BLaER1 treated with 17β-estradiol and CSF1 and Interleukin-3, amounts not matched to agents 10 nM and 100 nM (cell line): ENCODE measurements at regions not wholly inside any gene's neighbourhood (a gene's known extent, or its start where the extent isn't known, plus 50 kb on each side); places are given as distances from the start of the nearest gene placed in this dataset.
A peak's percentile ranks its signal among the peaks of the same experiment; 100 is the strongest.

Source experiments
- H3K27ac ChIP-seq, 11 experiments: shearing (Covaris generic); formaldehyde crosslinking; 2 replicates each; pipeline ENCODE4 v1.8.1; 2022
- H3K27me3 ChIP-seq, 11 experiments: shearing (Covaris generic); formaldehyde crosslinking; 2 replicates each; pipeline ENCODE4 v1.8.1; 2022
- H3K36me3 ChIP-seq, 11 experiments: shearing (Covaris generic); formaldehyde crosslinking; 2 replicates each; pipeline ENCODE4 v1.8.1; 2022
- H3K4me1 ChIP-seq, 10 experiments: shearing (Covaris generic); formaldehyde crosslinking; 2 replicates each; pipeline ENCODE4 v1.8.1; 2022
- H3K4me2 ChIP-seq, 11 experiments: shearing (Covaris generic); formaldehyde crosslinking; 2 replicates each; pipeline ENCODE4 v1.8.1; 2022
- H3K4me3 ChIP-seq, 10 experiments: shearing (Covaris generic); formaldehyde crosslinking; 2 replicates each; pipeline ENCODE4 v1.8.1; 2022
- H3K9ac ChIP-seq, 11 experiments: shearing (Covaris generic); formaldehyde crosslinking; 2 replicates each; pipeline ENCODE4 v1.8.1; 2022
- H3K9me3 ChIP-seq, 11 experiments: shearing (Covaris generic); formaldehyde crosslinking; replicated peaks in 1 of 11; 2 replicates each; pipeline ENCODE4 v1.8.1; 2022
- H4K20me1 ChIP-seq, 11 experiments: shearing (Covaris generic); formaldehyde crosslinking; 2 replicates each; pipeline ENCODE4 v1.8.1; 2022
- Cebpa-rat ChIP-seq, 11 experiments: shearing (Covaris generic); IDR thresholded peaks; 2 replicates each; pipeline ENCODE4 v1.8.1; 2022

DNA sequence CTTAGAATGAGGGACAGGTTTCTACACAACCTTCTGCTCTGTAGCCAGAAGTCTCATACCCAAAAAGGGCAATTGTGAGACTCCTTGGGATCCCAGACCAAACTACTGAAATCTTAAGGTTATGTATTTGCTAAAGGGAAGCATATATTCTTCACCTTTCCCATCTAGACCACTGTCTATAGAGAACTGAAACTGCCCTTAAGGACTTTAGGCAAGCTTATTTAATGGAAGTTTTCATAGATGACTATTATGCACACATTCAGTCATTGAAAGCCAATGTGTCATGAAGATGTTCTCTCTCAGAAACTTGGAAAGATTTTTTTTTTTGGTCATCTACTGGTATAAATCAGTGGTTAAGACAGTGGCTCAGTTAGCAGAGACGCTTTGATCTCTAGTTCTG lies 365.3 kb downstream of the MCTP2 start:
- no peaks in the 10 kb centered on the region; a peak in 1 of 20 replicates for H3K4me1 ChIP-seq
- no peak for TF ChIP-seq Cebpa-rat (IDR thresholded peaks at IDR 0.05)

DNA sequence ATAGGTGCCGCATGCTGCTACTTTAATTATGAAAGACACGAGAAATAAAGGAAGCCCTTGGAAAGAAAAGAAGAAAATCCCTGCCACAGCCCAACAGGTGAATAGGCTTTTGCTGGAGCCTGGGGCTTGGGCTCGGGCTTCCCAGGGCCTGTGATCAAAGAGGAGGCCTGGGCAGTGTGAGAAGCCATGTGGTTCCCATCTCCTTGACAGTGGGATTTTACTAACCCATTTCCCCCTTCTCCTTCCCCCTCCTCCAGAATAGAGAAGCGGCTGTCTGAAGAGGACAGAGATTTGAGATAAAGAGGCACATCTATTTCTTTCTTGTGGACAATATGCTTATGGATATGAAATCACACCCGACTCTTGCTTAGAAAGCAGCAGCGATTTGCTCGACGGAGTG lies 369.1 kb downstream of the MCTP2 start:
- TF ChIP-seq Cebpa-rat (IDR thresholded peaks at IDR 0.05), result no peak
- H3K9ac ChIP-seq, result no peak overlapping the region
- no peak overlapping the region for H3K4me3 ChIP-seq
- H3K4me1 ChIP-seq, result peaks cover 0 to 1% (median 0%) of the 10 kb centered on the region in 10 experiments; a peak in 2 of 20 replicates
- H3K27me3 ChIP-seq, result peaks cover 0 to 100% (median 5%) of the 10 kb centered on the region in 11 experiments; a peak in 13 of 22 replicates
- H3K4me2 ChIP-seq, result no peak overlapping the region
- no peak overlapping the region for H3K27ac ChIP-seq
- no peaks in the 10 kb centered on the region for H3K36me3 ChIP-seq
- no peaks in the 10 kb centered on the region for H3K9me3 ChIP-seq
- H4K20me1 ChIP-seq, result 0 out of 22 replicates have a peak, but pooled peaks cover 0 to 12% (median 0%) of the 10 kb centered on the region in 11 experiments

More for the DNA sequence above, 365.3 kb downstream of the MCTP2 start:
- Histone ChIP-seq H3K4me2 (no peak overlapping the region), H3K9ac (no peak overlapping the region), H3K36me3 (no peaks in the 10 kb centered on the region), H3K27me3 (peaks cover 0 to 100% (median 0%) of the 10 kb centered on the region in 11 experiments; a peak in 10 of 22 replicates), H3K4me3 (no peak overlapping the region), H3K9me3 (peaks cover 0 to 9% (median 0%) of the 10 kb centered on the region in 11 experiments; a peak in 4 of 22 replicates), H4K20me1 (peaks cover 0 to 12% (median 0%) of the 10 kb centered on the region in 11 experiments; a peak in 2 of 22 replicates), H3K27ac (no peak overlapping the region)

GRCh38 chr15:94602754-94603470 lies 371.6 kb downstream of the MCTP2 start:
- Histone ChIP-seq H3K36me3 (no peaks in the 10 kb centered on the region), H3K4me1 (peaks cover 15 to 26% (median 21%) of the 10 kb centered on the region in 10 experiments), H3K9ac (no peak overlapping the region), H3K27ac (no peak overlapping the region), H3K4me3 (no peak overlapping the region), H3K27me3 (peaks cover 0 to 100% (median 13%) of the 10 kb centered on the region in 11 experiments; a peak in 14 of 22 replicates), H3K4me2 (no peak overlapping the region), H4K20me1 (0 out of 22 replicates have a peak, but pooled peaks cover 0 to 12% (median 0%) of the 10 kb centered on the region in 11 experiments), H3K9me3 (no peaks in the 10 kb centered on the region)
- no peak for TF ChIP-seq Cebpa-rat (IDR thresholded peaks at IDR 0.05)

DNA sequence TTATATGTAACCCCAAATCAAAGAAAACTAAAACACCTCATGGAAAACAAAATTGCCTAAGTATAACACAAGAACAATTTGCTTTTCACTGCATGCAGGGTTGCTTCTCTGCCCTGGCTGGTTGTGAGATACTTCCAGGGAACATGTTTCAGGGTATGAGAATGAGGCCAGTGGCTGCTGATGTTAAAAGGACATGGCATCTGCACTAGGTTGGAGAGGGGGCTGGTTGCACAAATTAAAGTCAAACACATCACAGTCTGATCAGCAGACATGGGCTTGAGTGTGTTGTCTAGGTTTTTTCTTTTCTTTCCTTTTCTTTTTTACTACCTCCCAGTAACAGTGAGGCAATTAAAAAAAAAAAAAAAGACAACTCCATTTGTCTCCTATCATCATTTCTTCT lies 374.9 kb downstream of the MCTP2 start:
- H3K27ac ChIP-seq, result peak overlapping the region in 2 of 11 experiments; percentile 48 to 74; a peak in 3 of 22 replicates
- peaks cover 34 to 46% (median 40%) of the 10 kb centered on the region in 10 experiments for H3K4me1 ChIP-seq
- H3K4me3 ChIP-seq, result no peak overlapping the region
- TF ChIP-seq Cebpa-rat (IDR thresholded peaks at IDR 0.05), result no peak
- no peaks in the 10 kb centered on the region for H3K9me3 ChIP-seq
- no peak overlapping the region for H3K9ac ChIP-seq
- no peaks in the 10 kb centered on the region; a peak in 1 of 22 replicates for H4K20me1 ChIP-seq
- no peaks in the 10 kb centered on the region for H3K36me3 ChIP-seq
- peaks cover 0 to 95% (median 17%) of the 10 kb centered on the region in 11 experiments; a peak in 14 of 22 replicates for H3K27me3 ChIP-seq
- H3K4me2 ChIP-seq, result peak overlapping the region in 9 of 11 experiments; percentile 69 to 84 (median 78); a peak in 18 of 22 replicates

GRCh38 chr15:94607176-94607654 lies 375.9 kb downstream of the MCTP2 start:
- Histone ChIP-seq H3K27ac (peak overlapping the region in 9 of 11 experiments; percentile 3 to 74 (median 37); a peak in 12 of 22 replicates), H3K4me1 (peaks cover 34 to 46% (median 40%) of the 10 kb centered on the region in 10 experiments), H3K4me2 (peak overlapping the region; percentile 48 to 84 (median 78)), H3K9ac (peak overlapping the region in 2 of 11 experiments; percentile 35 to 48; a peak in 4 of 22 replicates), H4K20me1 (no peaks in the 10 kb centered on the region; a peak in 1 of 22 replicates), H3K9me3 (no peaks in the 10 kb centered on the region), H3K4me3 (no peak overlapping the region; a peak in 2 of 20 replicates), H3K36me3 (no peaks in the 10 kb centered on the region), H3K27me3 (peaks cover 0 to 95% (median 17%) of the 10 kb centered on the region in 11 experiments; a peak in 14 of 22 replicates)
- no peak for TF ChIP-seq Cebpa-rat (IDR thresholded peaks at IDR 0.05)

DNA sequence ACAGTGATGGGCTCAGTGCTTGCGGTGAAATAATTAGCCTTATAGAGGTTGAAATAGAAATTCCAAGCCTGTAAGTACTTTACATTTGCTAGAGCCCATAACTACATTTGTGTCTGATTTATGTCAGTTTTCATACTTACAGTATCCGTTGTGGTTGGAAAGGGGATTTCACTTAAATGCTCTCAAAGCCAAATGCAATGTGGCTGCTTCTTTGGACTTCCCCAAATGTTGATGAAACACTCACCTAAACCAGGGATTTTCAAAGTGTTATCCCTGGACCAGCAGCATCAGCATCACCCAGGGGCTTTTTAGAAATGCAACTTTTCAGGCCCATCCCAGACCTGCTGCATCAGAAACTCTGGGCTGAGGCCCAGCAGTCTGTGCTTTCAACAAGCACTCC lies 378.7 kb downstream of the MCTP2 start:
- Histone ChIP-seq H3K9ac (no peak overlapping the region), H3K27me3 (peaks cover 5 to 91% (median 20%) of the 10 kb centered on the region in 11 experiments; a peak in 14 of 22 replicates), H4K20me1 (peaks cover 0 to 8% (median 0%) of the 10 kb centered on the region in 11 experiments; a peak in 1 of 22 replicates), H3K4me1 (peaks cover 45 to 65% (median 55%) of the 10 kb centered on the region in 10 experiments), H3K27ac (no peak overlapping the region), H3K4me2 (peak overlapping the region in 7 of 11 experiments; percentile 3 to 39 (median 11); a peak in 6 of 22 replicates), H3K4me3 (no peak overlapping the region), H3K9me3 (peaks cover 0 to 4% (median 0%) of the 10 kb centered on the region in 11 experiments; a peak in 1 of 22 replicates), H3K36me3 (no peaks in the 10 kb centered on the region)
- no peak for TF ChIP-seq Cebpa-rat (IDR thresholded peaks at IDR 0.05)

- Histone ChIP-seq H3K4me1 (peaks cover 45 to 64% (median 55%) of the 10 kb centered on the region in 10 experiments), H3K9ac (no peak overlapping the region), H3K4me3 (no peak overlapping the region), H3K27ac (no peak overlapping the region), H3K4me2 (peak overlapping the region in 7 of 11 experiments; percentile 3 to 39 (median 11); a peak in 6 of 22 replicates), H3K9me3 (peaks cover 0 to 6% (median under 1%) of the 10 kb centered on the region in 11 experiments; a peak in 2 of 22 replicates), H3K27me3 (peaks cover 3 to 91% (median 16%) of the 10 kb centered on the region in 11 experiments; a peak in 14 of 22 replicates), H3K36me3 (no peaks in the 10 kb centered on the region), H4K20me1 (peaks cover 0 to 8% (median 0%) of the 10 kb centered on the region in 11 experiments; a peak in 1 of 22 replicates)
- TF ChIP-seq Cebpa-rat (IDR thresholded peaks at IDR 0.05), result no peak
Measured at GRCh38 chr15:94610485-94610884, 379.1 kb downstream of the MCTP2 start.

DNA sequence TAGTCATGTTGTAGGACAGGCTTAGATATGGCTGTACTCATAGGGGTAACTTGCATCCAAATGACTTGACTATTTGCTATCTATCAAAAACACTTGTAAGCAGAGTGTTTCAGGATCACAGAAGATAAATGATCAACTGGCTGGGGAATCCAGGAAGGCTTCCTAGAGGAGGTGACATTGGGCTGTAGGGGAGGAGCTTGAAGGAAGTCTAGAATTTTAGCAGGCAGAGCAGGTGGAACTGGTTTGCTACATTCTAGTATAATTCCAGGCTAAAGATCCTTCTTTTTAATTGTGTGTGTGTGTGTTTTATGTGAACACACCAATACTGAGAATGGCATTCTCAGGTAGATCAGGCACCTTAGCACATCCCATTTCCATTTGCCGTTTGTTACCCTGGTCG lies 380.3 kb downstream of the MCTP2 start:
- H3K27ac ChIP-seq, result no peak overlapping the region
- TF ChIP-seq Cebpa-rat (IDR thresholded peaks at IDR 0.05), result no peak
- no peaks in the 10 kb centered on the region for H3K36me3 ChIP-seq
- H3K4me2 ChIP-seq, result no peak overlapping the region
- H3K4me3 ChIP-seq, result no peak overlapping the region
- H3K27me3 ChIP-seq, result peaks cover 0 to 91% (median 7%) of the 10 kb centered on the region in 11 experiments; a peak in 11 of 22 replicates
- peaks cover 41 to 52% (median 46%) of the 10 kb centered on the region in 10 experiments for H3K4me1 ChIP-seq
- no peak overlapping the region for H3K9ac ChIP-seq
- peaks cover 0 to 16% (median 4%) of the 10 kb centered on the region in 11 experiments; a peak in 2 of 22 replicates for H3K9me3 ChIP-seq
- H4K20me1 ChIP-seq, result peaks cover 0 to 8% (median 0%) of the 10 kb centered on the region in 11 experiments; a peak in 1 of 22 replicates
